Left renal pelvis (tissue), 4 donors: ENCODE measurements at regions not wholly inside any gene's neighbourhood (a gene's known extent, or its start where the extent isn't known, plus 50 kb on each side); places are given as distances from the start of the nearest gene placed in this dataset.

Experiments
- DNase-seq, 4 donors: peaks; one replicate each; pipeline ENCODE4 v3.0.0-alpha.2; 2013; ENCODE audit warnings: low read depth in 4 of 4, low spot score in 3 of 4

DNA sequence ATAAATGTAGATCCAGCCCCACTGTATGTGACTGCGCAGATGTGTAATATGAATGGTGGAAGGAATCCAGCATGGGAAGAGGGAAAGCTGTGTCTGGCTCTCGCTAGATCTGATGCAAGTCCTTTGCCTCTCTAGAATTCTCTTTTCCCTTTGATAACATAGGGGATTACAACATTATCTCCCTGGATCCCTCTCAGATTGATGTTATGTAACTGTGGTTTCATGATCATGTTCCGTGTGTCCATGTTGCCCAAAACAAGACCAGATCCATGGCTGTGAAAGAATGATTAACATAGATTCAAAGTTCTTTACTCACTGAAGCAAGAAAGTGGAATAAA is 184.0 kb upstream of the UBL3 start:
- DNase-seq: no peak

DNA sequence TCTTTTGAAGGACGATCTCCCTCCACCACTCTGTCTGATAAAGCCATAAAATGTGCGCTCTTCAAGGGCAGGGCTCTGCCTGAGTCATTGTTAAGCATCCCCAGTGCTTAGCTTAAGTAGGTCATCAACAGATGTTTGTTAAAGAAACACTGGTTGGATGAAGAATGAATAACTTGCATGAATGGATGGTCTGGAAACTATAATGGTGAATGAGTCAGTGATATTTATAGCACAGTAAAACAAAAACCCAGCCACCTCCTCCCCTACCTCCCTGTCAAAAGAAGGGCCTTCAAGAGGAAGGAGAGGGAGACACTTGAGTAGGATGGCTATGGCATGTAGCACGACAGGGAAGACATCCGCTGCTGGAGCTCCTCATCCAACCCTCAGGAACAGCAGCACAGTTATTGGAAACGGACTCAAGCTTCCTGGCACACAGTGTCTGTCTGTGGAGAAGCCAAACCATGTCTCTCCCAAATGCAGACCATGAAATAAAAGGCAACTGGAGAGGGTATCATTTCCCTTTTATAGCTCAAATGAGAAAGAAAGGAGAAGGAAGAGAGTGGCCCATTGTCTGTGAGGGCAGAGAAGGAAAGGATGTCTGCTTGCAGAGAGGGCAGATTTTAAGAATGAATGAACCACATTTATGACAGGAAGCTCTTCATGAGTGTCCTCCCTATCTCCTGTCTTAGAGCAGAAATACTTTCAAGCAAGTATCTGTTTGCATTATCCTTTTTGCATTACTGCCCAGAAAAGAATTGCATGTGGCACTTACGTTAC is 183.5 kb upstream of the UBL3 start:
- DNase-seq: no peak

DNA sequence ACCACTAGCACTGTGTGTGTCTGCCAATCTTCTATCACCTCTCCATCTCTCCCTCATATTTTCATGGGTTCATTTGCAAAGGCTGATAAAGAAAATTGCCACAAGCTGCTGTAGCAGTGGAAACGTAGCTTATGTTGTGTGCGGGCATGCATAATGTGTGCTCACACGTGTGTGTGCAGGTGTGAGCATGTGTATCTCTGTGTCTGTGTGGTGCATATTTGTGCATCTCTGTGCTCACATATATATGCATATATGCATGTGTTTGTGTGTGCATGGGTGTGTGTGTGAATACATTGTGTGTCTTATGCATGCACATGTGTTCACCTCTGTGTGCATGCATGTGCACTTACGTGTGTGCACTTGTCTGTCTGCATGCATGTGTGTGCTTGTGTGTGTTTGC is 181.8 kb upstream of the UBL3 start:
- no peak for DNase-seq

DNA sequence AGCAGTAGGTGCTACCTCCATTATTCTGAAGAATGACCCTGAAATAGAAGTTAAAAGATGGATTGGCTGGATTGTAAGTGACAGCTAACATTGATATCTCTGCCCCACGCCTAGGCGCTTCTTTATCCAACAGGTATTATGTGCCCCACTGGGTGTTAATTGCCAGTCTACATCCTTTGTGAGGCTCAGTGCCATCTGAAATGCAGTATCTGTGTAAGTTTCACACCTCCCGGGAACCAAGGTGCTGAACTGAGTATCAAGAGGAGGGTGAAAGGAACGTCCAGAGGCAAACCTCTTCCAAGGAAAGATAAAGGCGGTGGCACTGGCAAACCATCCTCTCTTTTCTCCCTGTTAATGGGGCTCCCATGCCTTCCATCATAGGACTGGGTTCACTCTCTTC is 181.1 kb upstream of the UBL3 start:
- DNase-seq: no peak

DNA sequence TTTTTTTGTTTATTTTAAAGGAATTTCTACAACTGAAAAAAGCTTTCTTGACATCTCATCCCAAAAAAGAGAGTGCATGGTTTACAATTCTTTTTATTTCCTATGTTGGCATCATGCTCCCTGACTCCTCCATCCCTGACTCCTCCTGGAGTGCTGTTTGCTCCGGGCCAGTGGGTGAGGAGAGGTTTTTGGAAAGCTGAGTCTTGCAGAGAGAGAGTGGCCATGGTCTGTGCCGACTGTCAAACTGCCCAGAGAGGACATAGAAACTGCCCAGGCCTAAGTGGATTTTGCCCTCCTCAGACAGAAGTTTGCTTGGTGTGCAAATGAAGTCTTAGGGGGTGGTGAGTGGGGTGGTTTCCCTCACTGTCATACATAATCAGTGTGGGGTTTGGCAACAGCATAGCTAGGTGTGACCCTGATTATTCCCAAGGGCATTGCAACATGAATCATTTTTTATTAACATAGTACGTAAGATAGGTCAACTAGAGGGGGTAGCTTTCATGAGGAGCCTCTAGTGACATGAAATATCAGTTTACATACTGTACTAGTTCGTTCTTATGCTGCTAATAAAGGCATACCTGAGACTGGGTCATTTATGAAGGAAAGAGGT is 179.8 kb upstream of the UBL3 start:
- DNase-seq: no peak

DNA sequence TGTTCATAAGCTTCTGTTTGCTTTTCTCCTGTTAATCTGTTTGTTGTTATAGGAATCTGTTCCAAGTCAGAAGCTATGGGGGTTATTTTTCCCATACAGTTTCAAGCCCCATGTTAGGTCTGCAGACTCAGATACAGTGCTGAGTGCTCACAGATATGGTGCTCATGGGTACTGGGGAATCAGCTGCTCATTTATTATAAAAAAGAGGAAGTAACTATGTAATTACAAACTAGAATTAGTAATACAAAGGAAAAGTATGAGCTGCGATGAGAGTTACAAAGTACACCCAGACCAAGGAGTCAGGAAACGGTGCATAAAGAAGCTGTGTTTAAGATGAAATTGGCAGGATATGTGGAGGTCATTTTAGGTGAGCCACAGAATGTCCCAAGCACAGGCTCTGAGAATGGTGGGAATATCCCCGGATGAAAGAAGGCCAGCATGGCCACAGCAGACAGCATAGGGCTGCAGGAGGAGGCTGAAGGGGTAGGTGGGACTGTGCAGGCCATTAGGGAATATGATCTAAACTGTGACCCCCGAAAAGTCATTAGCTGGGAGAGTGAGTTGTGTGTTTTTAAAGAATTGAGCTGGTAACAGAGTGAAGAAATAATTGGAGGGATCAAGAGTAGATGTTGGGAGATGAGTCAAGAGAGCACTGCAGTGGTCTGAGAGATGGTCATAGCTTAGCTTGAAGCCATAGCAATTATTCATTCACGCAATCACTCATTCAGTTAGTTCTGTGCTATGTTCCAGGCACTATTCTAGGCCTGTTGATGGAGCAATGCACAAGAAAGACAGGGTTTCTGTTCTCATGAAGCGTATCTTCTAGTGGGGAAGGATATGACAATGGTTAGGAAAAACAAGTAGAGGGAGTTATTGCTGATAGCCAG is 177.4 kb upstream of the UBL3 start:
- no peak for DNase-seq

DNA sequence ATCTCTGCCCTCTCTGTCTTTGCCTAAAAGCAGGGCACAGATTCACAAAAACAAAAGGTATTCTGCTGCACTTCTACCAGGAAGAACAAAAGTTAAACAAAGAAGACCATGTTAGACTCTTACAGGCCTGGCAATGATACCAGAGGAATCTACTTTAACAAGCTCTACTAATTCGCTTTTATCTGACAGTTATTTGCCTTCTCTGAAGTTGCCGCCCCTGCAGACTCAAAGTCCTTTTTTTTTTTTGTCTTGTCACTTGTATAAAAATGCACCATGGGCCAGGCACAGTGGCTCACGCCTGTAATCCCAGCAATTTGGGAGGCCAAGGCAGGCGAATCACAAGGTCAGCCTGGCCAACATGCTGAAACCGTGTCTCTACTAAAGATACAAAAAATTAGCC is 176.5 kb upstream of the UBL3 start:
- DNase-seq: no peak

DNA sequence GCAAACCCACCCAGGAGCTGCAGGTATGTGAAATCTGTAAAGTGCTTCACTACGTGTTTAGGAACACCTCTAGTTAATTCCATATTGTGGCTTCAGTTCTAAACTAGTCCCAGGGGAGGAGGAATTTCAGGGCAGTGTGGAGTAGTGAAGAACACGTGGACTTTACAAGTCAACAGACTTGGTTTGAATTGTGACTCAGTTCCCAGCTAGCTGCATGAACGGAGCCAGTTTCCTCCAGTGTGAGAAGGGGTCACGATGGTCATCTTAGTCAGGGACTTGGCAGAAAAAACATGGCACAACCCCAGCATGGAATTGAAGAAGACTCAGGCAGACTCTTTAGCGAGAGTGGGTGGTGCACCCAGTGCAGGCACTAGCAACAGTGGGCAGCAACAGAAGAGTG is 175.7 kb upstream of the UBL3 start:
- no peak for DNase-seq

DNA sequence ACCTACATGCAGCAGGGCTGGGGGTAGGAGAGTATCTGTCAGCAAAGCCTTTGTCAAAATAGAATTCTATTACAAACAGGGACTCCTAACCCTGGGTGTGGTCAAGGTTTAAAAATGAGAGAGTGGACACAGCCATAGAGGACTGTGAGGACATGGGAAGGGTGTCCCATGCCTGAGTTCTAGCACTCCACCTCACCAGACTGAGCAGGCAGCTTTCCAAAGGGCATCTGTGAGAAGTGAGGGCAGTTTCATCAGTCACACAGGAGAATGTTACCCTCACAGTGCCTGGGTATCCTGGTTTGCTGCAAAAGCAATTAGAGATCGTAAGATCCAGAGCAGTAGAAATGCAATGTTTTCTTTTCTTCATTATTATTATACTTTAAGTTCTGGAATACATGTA is 174.9 kb upstream of the UBL3 start:
- DNase-seq: no peak

DNA sequence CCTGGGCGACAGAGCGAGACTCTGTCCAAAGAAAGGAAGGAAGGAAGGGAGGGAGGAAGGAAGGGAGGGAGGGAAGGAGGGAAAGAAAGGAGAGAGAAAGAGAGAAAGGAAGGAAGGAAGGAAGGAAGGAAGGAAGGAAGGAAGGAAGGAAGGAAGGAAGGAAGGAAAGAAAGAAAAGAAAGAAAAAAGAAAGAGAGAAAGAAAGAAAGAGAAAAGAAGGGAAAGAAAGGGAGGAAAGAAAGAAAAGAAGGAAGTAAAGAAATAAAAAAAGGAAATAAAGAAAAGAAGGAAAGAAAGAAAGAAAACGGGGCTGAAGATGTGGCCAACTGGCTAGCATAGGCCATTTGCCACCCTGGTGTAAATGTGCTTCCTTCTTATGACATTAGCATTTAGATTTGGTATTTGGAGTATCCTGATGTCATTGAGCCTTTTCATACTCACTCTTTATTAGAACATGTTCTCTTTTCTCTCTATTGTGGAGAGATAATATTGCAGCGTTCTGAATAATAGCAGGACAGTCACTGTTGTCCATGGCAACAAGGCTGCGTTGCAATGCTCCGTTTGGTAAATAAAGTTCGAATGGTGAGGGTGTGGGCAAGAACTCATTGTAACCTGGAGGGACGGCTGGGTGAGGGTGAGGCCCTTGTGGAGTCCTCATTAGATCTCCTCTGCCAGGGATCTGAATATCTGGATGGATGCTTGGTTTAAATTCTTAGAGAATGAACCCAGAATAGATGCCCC is 173.9 kb upstream of the UBL3 start:
- DNase-seq: no peak

DNA sequence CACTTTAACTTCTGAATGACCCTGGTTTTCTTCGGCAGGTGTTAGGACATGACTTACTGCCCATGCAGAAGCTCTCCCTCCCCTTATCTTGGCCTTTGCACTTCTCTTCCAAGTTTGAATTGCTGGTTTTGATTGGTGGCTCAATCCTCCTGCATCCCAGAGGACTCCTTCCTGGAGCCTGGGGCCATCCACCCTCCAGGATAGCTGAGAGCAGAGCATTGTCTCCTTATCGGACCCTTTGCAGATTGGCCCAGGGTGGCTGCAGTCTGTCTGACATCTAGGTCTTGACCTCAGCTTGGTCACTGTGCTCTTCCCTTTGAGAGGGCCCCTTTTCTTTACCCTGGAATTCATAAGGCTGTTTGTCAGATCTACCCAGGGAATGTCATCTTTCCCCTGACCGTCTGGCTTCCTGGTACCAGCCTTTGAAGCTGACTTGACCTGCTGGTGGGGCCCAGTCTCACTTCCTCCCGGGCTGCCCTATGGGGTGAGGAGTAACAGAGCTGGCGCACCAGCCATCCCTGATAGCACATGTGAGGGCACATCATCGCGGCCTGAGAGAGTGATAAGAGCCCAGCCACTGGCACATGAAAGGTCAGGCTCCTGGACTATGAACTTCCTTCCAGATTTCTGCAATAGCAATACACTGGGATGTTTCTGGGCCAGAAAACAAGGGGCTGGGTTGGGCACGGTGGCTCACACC is 172.9 kb upstream of the UBL3 start:
- DNase-seq: no peak

DNA sequence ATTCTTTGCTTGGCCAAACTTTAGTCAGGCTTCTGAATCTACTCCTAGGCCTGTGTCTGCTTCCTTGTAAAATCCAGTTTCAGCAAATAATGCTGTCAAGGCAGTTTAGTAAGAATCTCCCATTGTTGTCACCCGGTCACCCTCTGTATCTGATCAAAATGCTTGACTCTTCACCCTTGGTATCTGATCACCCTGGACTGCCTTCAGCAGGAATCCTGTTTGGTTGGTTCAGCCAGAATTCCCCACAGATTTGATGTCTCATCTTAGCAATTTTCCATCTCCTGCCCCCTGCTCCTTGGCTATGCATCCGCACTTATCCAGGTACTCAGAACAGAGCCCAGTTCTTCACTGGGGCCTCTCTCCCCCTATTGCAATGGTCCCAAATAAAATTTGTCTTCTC is 172.4 kb upstream of the UBL3 start:
- no peak for DNase-seq

DNA sequence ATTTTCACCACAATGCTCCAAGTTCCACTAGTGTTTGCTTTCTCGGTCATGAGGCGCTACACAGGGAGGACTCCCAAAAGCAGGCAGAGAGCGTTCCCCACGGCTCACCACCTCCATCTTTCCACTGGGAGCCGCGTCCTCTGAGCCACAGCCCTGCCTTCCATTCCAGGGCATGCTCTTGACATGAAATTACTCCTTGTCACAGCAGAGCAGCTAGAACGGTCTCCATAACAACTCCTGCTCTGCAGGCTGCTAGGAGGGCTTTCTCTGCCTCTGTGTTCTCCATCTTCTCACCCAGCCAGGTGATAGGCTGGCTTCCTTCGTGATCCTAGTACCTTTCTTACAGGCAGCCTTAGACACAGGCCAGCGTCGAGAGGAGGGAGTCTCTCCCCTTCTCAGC is 171.8 kb upstream of the UBL3 start:
- no peak for DNase-seq

DNA sequence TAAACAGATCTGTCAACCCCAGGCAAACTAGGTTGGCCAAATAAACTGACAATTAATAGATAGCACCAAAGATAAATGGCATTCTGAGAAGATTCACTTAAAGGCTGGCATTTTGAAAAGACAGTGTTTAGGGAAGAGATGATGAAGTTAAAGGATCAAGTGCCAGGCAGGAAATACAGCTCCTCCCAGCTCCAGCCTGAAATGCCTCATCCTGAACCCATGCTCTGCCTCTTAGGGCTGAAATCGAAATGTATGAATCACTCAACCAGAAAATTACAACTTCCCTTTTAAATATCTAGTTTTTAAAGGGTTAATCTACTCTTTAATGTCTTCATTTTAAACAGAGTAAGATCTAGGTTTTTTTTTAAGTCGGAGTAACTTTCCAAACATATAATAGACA is 171.2 kb upstream of the UBL3 start:
- no peak for DNase-seq

DNA sequence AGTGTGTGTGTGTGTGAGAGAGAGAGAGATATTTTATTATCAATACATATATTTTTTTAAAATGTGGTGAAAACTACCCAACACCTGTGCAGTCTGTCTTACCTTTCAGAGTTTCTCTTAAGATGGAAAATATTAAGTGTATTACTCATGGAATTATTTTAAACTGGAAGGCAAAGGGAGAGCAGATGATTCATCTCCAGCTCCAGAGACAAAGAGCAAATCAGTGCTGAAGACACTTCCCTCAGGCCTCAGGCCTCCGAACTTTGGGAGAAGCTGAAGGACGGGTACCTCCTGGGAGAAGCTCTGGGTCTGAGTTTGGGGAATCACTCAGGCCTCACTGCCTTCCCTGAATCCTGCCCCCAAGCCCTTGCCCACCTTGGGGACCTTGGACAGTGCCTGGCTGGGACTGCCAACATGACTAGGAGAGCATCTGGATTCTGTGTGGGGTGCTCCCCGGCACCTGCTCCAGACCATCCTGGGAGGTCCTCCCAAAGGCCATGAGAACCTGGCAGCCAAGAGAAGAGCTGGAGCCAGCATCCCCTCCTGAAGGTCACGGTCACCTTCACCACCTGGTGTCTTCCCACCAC is 170.4 kb upstream of the UBL3 start:
- no peak for DNase-seq

DNA sequence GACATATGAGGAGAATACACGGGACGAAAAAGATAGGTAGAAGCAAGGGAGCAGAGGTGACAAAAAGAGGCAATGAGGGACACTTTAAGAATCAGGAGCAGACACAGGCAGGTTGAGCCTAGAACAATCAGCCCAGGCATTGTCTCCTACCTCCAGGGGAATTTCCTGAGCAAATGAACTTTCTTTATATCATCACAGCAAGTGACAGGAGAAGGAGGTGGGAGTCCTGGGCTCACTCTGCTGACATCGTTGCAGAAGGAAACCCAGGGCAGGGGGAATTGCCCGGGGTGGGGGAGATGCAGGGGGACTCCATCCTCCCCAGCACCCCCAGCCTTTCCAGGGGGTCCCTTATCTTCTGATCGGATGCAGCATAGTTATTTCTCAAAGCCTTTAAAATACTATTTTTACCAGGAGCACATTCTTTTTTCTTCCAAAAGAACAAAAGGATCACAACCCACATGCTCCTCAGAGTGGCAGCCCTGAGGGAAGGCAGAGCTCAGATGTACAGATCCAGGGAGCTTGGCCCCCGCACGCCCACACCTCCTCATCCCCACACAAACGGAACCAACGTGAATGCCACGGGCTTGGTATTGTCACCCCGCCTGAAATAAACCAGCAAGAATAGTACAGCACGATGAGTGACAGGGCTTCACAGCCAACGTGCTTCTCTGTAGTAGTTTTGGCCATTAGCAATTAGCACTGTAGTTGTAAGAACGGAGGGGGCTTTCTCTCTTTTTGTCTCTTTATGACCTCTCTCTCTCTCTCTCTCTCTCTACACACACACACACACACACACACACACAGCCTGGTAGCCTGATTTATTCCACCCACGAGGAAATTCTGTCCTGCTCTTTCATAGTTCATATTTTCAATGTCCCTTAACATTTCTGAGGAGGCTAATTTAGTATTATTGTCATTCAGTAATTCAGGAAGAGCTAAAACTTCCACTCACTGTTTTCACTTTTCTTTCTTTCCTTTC is 169.5 kb upstream of the UBL3 start:
- DNase-seq: no peak

DNA sequence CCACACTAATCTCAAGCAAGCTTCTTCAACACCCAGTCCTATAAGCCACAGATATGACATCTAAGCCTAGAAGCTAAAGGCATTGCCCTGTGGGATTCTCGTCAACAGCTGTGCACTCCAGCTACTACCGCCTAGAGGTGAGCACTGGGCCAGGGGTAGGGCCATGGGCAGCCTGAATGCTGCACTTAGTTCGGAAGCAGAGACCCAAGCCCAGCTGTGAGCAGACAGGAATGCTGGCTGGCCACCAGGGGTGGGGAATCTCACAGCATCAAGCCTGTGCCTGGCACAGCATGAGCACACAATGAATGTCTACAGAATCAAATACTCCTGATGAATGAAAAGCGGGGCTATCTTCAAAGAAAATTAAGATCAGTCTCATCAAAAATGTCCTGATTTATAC is 167.5 kb upstream of the UBL3 start:
- DNase-seq: no peak

DNA sequence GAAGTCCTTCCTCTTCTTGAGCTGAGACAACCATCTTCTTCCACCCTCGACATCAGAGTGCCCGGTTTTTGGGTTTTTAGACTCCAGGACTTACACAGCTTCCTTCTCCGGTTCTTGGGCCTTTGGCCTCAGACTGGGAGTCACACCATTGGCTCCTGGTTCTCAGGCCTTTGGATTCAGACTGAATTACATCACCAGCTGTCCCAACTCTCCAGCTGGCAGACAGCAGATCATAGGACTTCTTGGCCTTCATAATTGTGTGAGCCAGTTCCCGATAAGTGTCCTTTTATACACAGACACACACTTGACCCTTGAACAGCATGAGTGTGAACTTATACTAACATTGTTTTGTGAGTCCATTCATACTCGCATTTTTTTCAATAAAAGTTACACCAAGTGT is 166.0 kb upstream of the UBL3 start:
- no peak for DNase-seq

DNA sequence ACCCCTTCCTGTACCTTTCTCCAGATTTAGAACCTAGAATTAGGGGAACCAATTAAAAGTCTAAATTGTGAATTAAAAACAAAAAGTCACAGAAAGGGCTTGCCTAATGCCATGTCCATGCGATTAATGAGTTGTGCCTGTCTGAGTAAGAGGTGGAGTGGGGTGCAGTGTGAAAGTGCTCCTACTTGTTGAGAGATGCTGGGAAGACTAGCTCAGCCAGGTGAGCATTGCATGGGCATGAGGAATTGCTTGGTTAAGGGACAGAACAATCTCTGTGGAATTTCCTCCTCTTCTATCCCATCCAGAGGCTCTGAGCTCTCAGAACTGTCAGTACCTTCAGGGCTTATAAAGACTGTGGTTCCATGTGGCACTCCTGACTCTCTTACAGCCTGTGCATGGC is 159.0 kb upstream of the UBL3 start:
- no peak for DNase-seq
